ENCODE measurements at regions not wholly inside any gene's neighbourhood (a gene's known extent, or its start where the extent isn't known, plus 50 kb on each side); places are given as distances from the start of the nearest gene placed in this dataset.
A peak's percentile ranks its signal among the peaks of the same experiment; 100 is the strongest.

DNA sequence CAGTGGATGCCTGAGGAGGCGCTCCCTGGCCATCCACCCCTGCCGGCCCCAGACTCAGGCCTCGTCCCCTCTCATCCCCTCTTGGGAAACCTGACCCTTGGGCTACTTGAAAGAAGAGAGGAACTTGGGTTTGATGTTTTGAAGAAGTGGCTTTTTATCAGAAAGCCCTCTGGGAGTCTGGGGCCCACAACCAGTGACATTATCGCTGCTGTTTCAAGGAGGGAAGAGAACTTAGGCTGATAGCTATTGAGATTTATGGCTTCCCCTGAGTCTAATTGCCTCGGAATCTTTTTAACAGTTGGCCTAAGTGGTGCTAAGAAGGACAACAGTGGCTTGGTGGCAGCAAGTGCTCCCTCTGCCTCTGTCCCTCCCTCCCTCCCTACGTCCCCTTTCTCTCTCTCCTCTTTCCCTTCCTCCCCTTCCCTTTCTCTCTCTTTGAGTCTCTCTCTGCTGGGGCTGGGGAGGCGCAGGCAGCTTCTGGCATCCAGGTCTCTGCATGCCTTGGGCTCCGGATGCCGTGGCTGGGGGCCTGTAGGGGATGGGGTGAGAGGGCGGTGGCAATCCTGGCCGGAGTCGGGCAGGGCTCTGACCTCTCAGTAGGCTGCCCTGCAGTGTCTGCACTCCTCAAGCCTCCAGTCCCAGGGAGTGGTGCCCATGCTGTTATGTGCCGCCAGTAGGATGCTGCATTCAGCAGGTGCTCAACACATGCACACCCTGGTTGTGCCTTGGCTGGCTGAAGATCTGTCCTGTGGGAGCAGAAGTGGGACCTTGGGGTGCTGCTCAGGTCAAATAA is 49.6 kb upstream of the RXRA start:
- DNase-seq = peak; percentile 67

Data from islet precursor cell (in vitro differentiated cells).